HepG2 (cell line): ENCODE measurements at regions not wholly inside any gene's neighbourhood (a gene's known extent, or its start where the extent isn't known, plus 50 kb on each side); places are given as distances from the start of the nearest gene placed in this dataset.
A peak's percentile ranks its signal among the peaks of the same experiment; 100 is the strongest.

ENCODE experiments used
- ATAC-seq: fragments of 200-7000 bp; cut with Tn5 transposase; 3 replicates; pipeline ENCODE4 v1.9.1; 2020; ENCODE audit warnings: mild to moderate bottlenecking, moderate library complexity
- BruUV-seq: library from RNA; stranded (reverse); fragments of 400-500 nt; replicated peaks from 2 replicates; lab custom pipeline; 2021; lab: Mats Ljungman, UMichigan
- CTCF ChIA-PET: fragments of 300-600 bp; formaldehyde crosslinking; extraction: SDS; loops from one replicate; lab custom pipeline; 2021; ENCODE audit warnings: low total read pairs, inconsistent platforms, low intra/inter-chr PET ratio; lab: Yijun Ruan, JAX
- POLR2A ChIA-PET: fragments of 350-600 bp; sonication (Branson Sonifier 250); formaldehyde crosslinking; loops from one replicate; lab custom pipeline; 2020; ENCODE audit warnings: antibody characterized with exemption, inconsistent platforms; lab: Yijun Ruan, JAX
- DNase-seq: peaks from one replicate; pipeline ENCODE4 v3.0.0-alpha.2; 2015; ENCODE audit warnings: low spot score
- FAIRE-seq: peaks from 3 replicates; lab custom pipeline; 2011; peaks lifted over from hg19 to GRCh38; lab: Jason Lieb, UNC
- H2AFZ ChIP-seq: one replicate; pipeline ENCODE4 v1.6.1; 2011; ENCODE audit warnings: low read length, inconsistent platforms
- H3K27ac ChIP-seq: fragments of 300-600 bp; 3 replicates; pipeline ENCODE4 v1.8.0; 2011; ENCODE audit warnings: mixed run types, mild to moderate bottlenecking, mixed read lengths, low read length, inconsistent platforms; ENCODE audit not compliant: insufficient read depth; ENCODE audit errors: extremely low read length
- H3K27me3 ChIP-seq, 2 experiments: fragments of 200-600 bp in 1 of 2; 2 replicates in 1 of 2; 3 replicates in 1 of 2; pipeline versions ENCODE4 v1.6.0 to v1.8.0; 2011; ENCODE audit warnings: low read length in 2 of 2, mild to moderate bottlenecking in 2 of 2, moderate library complexity in 2 of 2, inconsistent platforms in 1 of 2; ENCODE audit not compliant: insufficient read depth in 2 of 2, control insufficient read depth in 1 of 2
- H3K36me3 ChIP-seq, 2 experiments: fragments of 200-600 bp in 1 of 2; replicated peaks in 1 of 2; 2 replicates in 1 of 2; 3 replicates in 1 of 2; pipeline versions ENCODE4 v1.5.1 to v1.8.0; 2011; ENCODE audit warnings: low read length in 2 of 2, inconsistent platforms in 1 of 2; ENCODE audit not compliant: insufficient read depth in 2 of 2, control insufficient read depth in 1 of 2
- H3K4me1 ChIP-seq: 2 replicates; pipeline ENCODE4 v1.5.1; 2012; ENCODE audit warnings: low read length, inconsistent platforms; ENCODE audit not compliant: insufficient read depth
- H3K4me2 ChIP-seq: 2 replicates; pipeline ENCODE4 v1.6.0; 2011; ENCODE audit warnings: low read depth, low read length, inconsistent platforms
- H3K4me3 ChIP-seq, 3 experiments: fragments of 200-600 bp in 1 of 3; sonication (generic), shearing (Covaris generic) in 1 of 3; replicated peaks in 1 of 3; 2 replicates each; pipeline ENCODE4 v1.5.1; 2011 to 2016; ENCODE audit warnings: low read length in 3 of 3, inconsistent platforms in 2 of 3, low read depth in 2 of 3, mild to moderate bottlenecking in 2 of 3, control low read depth in 1 of 3, mixed read lengths in 1 of 3; ENCODE audit not compliant: insufficient read depth in 1 of 3
- H3K79me2 ChIP-seq: one replicate; pipeline ENCODE4 v1.6.1; 2011; ENCODE audit warnings: low read length, inconsistent platforms; ENCODE audit not compliant: insufficient read depth
- H3K9ac ChIP-seq: 2 replicates; pipeline ENCODE4 v1.6.0; 2011; ENCODE audit warnings: mild to moderate bottlenecking, low read depth, low read length, inconsistent platforms; ENCODE audit not compliant: insufficient read depth
- H3K9me3 ChIP-seq: 2 replicates; pipeline ENCODE4 v1.5.1; 2012; ENCODE audit warnings: mild to moderate bottlenecking, low read length
- H4K20me1 ChIP-seq: 2 replicates; pipeline ENCODE4 v1.6.0; 2011; ENCODE audit warnings: inconsistent platforms, mild to moderate bottlenecking, low read length, moderate library complexity; ENCODE audit not compliant: insufficient read depth
- FOSL1 ChIP-seq: sonication (generic); formaldehyde crosslinking; IDR thresholded peaks from 2 replicates; pipeline ENCODE4 v1.9.0; 2021; ENCODE audit warnings: missing genetic modification reagents, borderline replicate concordance
- JUND ChIP-seq: sonication (generic); formaldehyde crosslinking; IDR thresholded peaks from 2 replicates; pipeline ENCODE4 v1.8.0; 2022; ENCODE audit warnings: mild to moderate bottlenecking, missing genetic modification reagents
- KMT2B ChIP-seq: IDR thresholded peaks from 2 replicates; pipeline ENCODE4 v1.6.1; 2016; ENCODE audit warnings: missing genetic modification reagents, missing compliant biosample characterization
- LCORL ChIP-seq, 2 experiments: fragments of 450-650 bp in 1 of 2; sonication (generic) in 1 of 2; formaldehyde crosslinking in 1 of 2; IDR thresholded peaks; 2 replicates each; pipeline versions ENCODE4 v1.5.0 to v1.6.1; 2017 to 2020; ENCODE audit warnings: antibody characterized with exemption in 1 of 2, missing genetic modification reagents in 1 of 2
- NCOA2 ChIP-seq: sonication (generic); formaldehyde crosslinking; IDR thresholded peaks from 2 replicates; pipeline ENCODE4 v1.8.0; 2022; ENCODE audit warnings: inconsistent platforms
- RFX5 ChIP-seq: IDR thresholded peaks from 2 replicates; pipeline ENCODE4 v1.6.1; 2011; ENCODE audit warnings: low read depth, low read length, improper control_type of control experiment
- ZNF18 ChIP-seq: sonication (generic); formaldehyde crosslinking; IDR thresholded peaks from 2 replicates; pipeline ENCODE4 v1.8.0; 2022; ENCODE audit warnings: mild to moderate bottlenecking, missing genetic modification reagents; ENCODE audit not compliant: insufficient replicate concordance
- ZNF431 ChIP-seq: sonication (generic); formaldehyde crosslinking; IDR thresholded peaks from 2 replicates; pipeline ENCODE4 v1.9.0; 2022; ENCODE audit warnings: missing genetic modification reagents, low read depth, mild to moderate bottlenecking, borderline replicate concordance
- ZZZ3 ChIP-seq: sonication (generic); formaldehyde crosslinking; IDR thresholded peaks from 2 replicates; pipeline ENCODE4 v1.4.0; 2020; ENCODE audit warnings: missing genetic modification reagents, mild to moderate bottlenecking, borderline replicate concordance
- WGBS: methylation state at CpG from one replicate; pipeline ENCODE4 v1.1.6; 2017; ENCODE audit warnings: low lambda C conversion rate; 5-methylcytosine and 5-hydroxymethylcytosine counted together
- in situ Hi-C: cut with HindIII; loops from 2 replicates; pipeline ENCODE4 v1.10.0; 2017; ENCODE audit warnings: low pct_unique_long_range_greater_than_20kb; ENCODE audit not compliant: extremely low pct_ligation_motif_present
- intact Hi-C: fragments of 100-400 bp; cut with micrococcal nuclease; formaldehyde crosslinking; loops from one replicate; pipeline ENCODE4 v1.10.0; 2022; ENCODE audit not compliant: unreplicated experiment

DNA sequence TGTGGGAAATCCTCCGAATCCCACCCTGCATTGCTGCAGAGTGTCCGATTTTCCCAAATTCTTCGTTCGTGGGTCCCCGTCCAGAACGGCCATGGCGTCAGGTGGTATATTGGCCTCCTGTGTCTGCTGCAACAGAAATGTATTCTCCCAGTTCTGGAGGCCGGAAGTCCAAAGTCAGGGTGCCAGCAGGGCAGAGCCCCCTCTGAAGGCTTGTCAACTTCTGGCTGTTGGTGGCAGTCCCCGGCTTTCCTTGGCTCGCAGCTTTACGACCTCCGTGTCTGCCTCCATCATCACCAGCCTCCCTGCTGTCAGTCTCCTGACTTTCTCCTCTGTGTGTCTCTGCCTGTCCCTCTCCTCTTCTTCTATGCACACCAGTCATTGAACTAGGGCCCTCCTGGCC lies 142.1 kb upstream of the FOXF1 start:
- H3K79me2 ChIP-seq: no peaks in the 10 kb centered on the region
- 61% methylated on average over 12 of the region's 12 CpGs for WGBS
- no peaks in the 10 kb centered on the region for H3K9me3 ChIP-seq
- no TSS peak for BruUV-seq
- H3K4me1 ChIP-seq: no peaks in the 10 kb centered on the region
- TF ChIP-seq RFX5 (no peak), ZNF431 (CRISPR knock-in tag) (no peak), NCOA2 (CRISPR knock-in tag) (no peak), JUND (CRISPR knock-in tag) (no peak)
- no peaks in the 10 kb centered on the region for H4K20me1 ChIP-seq
- no peaks in the 10 kb centered on the region for H3K36me3 ChIP-seq
- intact Hi-C loops (no loop called here), in situ Hi-C loops (no loop called here)
- H3K27ac ChIP-seq: no peak overlapping the region
- CTCF ChIA-PET: no interaction called here
- peaks cover 2 to 73% of the 10 kb centered on the region in 2 experiments; a peak in 4 of 5 replicates for H3K27me3 ChIP-seq
- H2AFZ ChIP-seq: no peak overlapping the region
- no peak for DNase-seq
- no peak for FAIRE-seq
- no peak overlapping the region for H3K4me3 ChIP-seq
- POLR2A ChIA-PET: no interaction called here
- no peak for ATAC-seq
- H3K4me2 ChIP-seq: no peak overlapping the region
- no peak overlapping the region for H3K9ac ChIP-seq

DNA sequence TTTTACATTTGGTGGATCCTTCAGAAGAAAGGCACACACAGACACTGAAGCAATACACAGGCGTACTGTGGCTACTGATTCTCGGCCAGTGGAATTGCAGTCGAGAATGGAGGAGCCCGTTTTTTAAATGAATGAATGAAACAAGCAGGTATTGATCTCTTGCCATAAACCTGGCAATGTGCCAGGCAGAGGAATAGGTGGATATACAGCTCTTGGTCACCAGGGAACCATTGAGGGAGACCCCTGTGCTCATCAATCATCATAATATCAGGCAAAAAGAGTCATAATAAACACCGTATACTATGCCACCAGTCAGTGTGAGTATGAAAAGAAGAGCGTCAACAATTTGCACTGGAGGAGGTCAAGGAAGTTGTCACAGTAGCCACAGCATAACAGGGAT lies 140.3 kb upstream of the FOXF1 start:
- 25% methylated on average over 6 of the region's 6 CpGs for WGBS
- Histone ChIP-seq H3K4me2 (no peak overlapping the region), H3K9me3 (peaks cover 6% of the 10 kb centered on the region; the same call in 1 of the 2 replicates), H2AFZ (no peak overlapping the region), H3K4me3 (no peak overlapping the region), H3K9ac (no peak overlapping the region), H3K79me2 (no peaks in the 10 kb centered on the region), H4K20me1 (no peaks in the 10 kb centered on the region), H3K27me3 (peaks cover 1 to 77% of the 10 kb centered on the region in 2 experiments), H3K4me1 (no peaks in the 10 kb centered on the region), H3K27ac (no peak overlapping the region), H3K36me3 (no peaks in the 10 kb centered on the region)
- in situ Hi-C loops: no loop called here
- no peak for FAIRE-seq
- ChIA-PET CTCF (no interaction called here), POLR2A (no interaction called here)
- intact Hi-C loops: no loop called here
- TF ChIP-seq ZZZ3 (CRISPR knock-in tag) (no peak), LCORL (IDR thresholded peaks at IDR 0.05) (peak; percentile 93), LCORL (CRISPR knock-in tag; IDR thresholded peaks at IDR 0.05) (no peak), ZNF18 (CRISPR knock-in tag) (no peak), FOSL1 (CRISPR knock-in tag) (no peak), KMT2B (no peak)
- no peak for ATAC-seq
- no TSS peak for BruUV-seq
- no peak for DNase-seq
